VCaP (cell line): ENCODE measurements at regions not wholly inside any gene's neighbourhood (a gene's known extent, or its start where the extent isn't known, plus 50 kb on each side); places are given as distances from the start of the nearest gene placed in this dataset.
"Not testable (repeated sequence)": the region's sequence is repeated elsewhere in the genome, so short reads cannot be mapped to it uniquely, and the experiment has no call there.

ENCODE experiments used
- H3K27ac ChIP-seq: fragments of 450-650 bp; 2 replicates; pipeline ENCODE4 v1.5.1; 2017
- TF ChIP-seq, protein P1 (sequence below): fragments of 450-650 bp; conservative IDR thresholded peaks from 2 replicates; pipeline ENCODE4 v1.5.1; 2017; ENCODE audit warnings: mild to moderate bottlenecking, moderate library complexity

DNA sequence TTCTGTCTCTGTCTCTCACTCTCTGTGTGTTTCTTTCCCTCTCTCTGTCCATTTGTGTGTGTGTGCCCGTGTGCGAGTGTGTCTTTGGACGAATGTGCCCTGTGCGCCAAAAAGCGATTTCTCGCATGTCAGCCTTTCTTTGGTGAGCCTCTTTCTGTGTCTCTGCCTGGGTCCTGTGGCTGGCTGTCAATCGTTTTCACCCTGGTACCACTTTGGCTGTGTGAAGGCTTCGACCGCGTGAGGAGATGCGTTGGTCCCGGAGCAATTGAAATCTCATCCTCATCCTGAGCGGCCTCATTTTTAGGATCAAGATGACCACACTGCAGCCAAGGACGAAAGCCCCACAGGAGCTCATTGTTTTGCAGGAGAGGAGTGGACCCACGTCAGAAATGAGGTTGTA lies 288.9 kb upstream of the ZNF337 start:
- no peak overlapping the region for H3K27ac ChIP-seq
- TF ChIP-seq, protein P1, sequence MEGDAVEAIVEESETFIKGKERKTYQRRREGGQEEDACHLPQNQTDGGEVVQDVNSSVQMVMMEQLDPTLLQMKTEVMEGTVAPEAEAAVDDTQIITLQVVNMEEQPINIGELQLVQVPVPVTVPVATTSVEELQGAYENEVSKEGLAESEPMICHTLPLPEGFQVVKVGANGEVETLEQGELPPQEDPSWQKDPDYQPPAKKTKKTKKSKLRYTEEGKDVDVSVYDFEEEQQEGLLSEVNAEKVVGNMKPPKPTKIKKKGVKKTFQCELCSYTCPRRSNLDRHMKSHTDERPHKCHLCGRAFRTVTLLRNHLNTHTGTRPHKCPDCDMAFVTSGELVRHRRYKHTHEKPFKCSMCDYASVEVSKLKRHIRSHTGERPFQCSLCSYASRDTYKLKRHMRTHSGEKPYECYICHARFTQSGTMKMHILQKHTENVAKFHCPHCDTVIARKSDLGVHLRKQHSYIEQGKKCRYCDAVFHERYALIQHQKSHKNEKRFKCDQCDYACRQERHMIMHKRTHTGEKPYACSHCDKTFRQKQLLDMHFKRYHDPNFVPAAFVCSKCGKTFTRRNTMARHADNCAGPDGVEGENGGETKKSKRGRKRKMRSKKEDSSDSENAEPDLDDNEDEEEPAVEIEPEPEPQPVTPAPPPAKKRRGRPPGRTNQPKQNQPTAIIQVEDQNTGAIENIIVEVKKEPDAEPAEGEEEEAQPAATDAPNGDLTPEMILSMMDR = no peak

DNA sequence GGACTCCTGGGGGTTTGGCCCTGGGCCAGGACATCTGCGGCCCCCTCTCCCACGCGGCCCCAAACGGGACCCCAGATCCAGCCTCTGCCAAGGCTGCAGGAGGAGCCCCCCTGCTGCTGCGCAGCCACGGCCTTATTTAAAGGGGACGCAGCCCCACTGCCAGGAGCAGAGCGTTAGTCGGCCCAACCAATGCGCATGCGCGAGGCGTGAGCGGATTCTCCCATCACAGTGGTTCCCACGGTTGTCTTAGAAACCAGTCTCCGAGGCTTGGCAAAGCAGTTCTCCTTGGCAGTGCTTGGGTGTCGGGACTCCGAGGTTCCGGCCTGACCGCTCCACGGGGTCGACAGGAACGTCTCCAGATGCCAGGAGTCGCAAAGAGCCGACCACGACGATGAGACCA lies 288.3 kb upstream of the ZNF337 start:
- TF ChIP-seq, protein P1 = no peak
- H3K27ac ChIP-seq = no peak overlapping the region

DNA sequence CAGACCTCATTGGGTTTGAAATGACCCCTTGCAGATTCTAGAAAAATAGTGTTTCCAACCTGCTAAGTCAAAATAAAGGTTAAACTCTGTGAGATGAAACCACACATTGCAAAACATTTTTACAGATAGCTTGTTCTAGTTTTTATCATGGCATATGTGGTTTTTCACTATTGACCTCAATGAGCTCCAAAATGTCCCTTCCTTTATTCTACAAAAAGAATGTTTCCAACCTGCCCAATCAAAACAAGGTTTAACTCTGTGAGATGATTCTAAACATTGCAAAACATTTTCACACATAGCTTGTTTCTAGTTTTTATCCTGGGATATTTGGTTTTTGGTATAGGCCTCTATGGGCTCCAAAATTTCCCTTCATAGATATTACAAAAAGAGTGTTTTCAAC lies 286.0 kb upstream of the ZNF337 start:
- H3K27ac ChIP-seq = not testable (repeated sequence)

DNA sequence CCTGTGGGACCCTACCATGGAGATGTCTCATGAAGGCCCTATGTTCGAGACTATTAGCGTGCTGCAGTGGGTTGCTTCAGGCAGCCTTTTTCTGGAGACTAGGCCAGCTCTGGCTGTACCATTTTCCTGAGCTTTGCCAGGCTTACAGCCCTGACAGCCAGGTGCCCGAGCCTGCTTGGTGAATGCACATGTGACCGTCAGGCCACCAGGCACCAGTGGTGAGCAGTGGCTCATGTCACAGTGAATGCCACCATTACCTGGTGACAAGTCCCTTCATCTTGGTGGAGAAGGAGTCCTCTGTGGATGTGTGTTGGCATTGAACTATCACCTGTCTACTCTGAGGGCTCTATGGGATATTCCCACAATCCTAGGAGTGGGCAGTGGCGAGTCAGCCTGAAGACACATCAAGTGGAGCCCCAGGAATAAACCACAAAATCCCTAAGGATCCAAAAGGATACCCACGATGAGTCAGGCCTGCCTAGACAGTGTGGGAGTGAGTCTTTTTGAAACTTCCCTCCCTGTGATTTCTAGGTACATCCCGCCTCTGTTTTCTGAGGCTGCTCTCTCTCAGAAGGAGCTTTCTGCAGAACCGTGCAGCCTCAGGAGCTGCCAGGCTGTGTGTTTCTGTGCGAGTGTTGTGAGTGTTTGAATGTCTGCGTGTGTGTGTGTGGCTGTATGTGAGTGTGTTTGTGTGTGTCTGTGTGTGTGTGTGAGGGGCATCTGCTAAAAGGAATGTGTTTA lies 282.0 kb upstream of the ZNF337 start:
- H3K27ac ChIP-seq = not testable (repeated sequence)

DNA sequence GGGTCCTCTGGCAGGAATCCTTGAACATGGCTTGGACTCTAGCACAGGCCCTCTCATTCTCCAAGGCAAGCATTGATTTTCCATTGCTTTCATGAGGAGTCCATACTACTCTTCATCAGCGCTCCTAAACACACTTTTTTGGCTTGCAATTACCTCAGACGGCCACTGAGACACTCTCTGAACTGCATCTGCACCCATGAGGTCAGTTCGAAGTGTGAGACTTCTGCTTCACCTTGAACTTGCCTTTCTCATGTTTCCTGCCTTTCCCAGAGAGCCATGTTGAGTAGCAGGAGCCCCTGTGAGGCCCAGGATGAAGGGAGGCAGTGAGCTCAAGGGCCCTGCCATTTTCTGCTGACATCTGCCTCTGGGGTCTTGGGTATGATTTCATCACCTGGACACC lies 279.2 kb upstream of the ZNF337 start:
- not testable (repeated sequence) for H3K27ac ChIP-seq

DNA sequence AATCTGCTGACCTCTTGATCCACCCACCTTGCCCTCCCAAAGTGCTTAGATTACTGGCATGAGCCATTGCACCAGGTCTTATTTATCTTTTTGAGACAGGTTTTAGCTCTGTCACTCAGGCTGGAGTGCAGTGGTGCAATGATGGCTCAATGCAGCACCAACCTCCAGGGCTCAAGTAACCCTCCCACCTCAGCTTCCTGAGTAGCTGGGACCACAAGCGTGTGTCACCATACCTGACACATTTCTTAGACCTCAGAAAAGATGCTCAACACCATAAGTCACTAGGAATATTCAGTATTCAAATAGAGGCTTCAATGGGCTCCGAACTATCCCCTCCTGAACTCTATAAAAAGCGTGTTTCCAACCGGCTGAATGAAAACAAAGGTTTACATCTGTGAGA lies 268.6 kb upstream of the ZNF337 start:
- H3K27ac ChIP-seq = not testable (repeated sequence)

DNA sequence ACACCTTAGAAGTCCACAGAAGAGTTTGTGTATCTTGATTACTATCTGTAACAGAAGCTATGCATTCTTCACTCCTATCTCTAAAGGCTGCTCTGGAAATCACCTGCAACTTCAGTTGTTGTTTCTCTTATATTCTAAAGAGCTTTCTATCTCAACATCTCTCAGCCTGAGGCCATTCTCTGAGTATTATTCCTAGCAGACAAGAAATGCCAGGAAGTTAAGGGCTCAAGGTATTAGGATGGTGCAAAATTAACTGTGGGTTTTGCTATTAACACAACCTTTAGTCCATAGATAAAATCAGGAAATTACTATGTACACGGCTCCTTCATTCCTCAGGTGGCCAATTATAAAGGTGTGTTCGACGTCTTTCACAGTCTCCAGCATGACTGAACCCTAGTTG lies 257.2 kb upstream of the ZNF337 start:
- not testable (repeated sequence) for H3K27ac ChIP-seq

DNA sequence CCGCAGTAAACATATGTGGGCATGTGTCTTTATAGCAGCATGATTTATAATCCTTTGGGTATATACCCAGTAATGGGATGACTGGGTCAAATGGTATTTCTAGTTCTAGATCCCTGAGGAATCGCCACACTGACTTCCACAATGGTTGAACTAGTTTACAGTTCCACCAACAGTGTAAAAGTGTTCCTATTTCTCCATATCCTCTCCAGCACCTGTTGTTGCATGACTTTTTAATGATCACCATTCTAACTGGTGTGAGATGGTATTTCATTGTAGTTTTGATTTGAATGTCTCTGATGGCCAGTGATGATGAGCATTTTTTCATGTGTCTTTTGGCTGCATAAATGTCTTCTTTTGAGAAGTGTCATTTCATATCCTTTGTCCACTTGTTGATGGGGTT lies 238.6 kb upstream of the ZNF337 start:
- not testable (repeated sequence) for H3K27ac ChIP-seq

DNA sequence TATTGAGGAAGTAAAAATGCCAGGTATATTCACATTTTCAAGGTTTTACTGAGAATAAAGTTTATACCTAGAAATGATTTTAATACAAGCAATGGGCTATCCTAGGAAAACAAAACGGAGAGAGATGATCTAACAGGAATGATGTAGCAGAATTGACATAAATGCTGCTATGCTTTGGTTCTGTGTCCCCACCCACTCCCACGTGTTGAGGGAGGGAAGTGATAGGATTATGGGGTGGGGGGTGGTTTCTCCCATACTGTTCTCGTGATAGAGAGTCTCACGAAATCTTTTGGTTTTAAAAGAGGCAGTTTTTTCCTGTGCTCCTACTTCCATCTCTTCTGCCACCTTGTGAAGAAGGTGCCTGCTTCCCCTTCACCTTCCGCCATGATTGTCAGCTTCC lies 236.2 kb upstream of the ZNF337 start:
- H3K27ac ChIP-seq = not testable (repeated sequence)

DNA sequence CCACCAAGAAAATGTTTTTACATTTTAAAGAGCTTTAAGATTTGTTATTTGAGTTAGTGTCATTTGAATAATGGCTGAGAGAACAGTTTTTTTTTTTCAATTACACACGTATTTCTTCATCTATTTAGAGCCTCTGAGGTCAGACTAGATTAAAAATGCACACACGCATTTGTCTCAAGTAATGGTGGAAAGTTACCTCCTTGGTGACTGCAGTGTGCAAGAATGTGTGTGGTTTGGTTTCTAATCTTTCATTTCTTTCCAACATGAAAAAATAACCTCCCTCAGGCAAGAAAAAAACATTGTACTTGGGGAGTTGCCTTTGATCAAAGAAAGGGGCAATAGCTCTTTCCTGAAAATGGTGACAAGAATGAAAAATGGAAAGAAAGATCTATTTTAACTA lies 235.5 kb upstream of the ZNF337 start:
- H3K27ac ChIP-seq = not testable (repeated sequence)

DNA sequence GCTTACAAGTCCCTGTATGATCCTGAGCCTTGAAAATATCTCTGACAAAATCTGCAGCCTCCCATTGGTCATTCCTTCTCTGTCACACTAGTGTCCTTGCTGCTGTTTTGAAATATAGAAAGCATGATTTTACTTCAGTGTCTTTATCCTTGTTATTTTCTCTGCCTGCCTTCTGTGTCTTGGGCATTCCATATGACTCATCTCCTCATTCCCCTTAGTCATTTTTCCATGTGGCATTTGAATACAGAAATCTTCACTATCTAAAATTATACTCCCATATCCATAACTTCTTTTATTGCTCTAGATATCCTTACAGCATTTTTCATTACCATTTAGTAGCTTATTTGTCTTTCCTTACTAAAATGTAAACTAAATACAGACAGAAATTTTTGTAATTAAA lies 205.7 kb upstream of the ZNF337 start:
- H3K27ac ChIP-seq = not testable (repeated sequence)

DNA sequence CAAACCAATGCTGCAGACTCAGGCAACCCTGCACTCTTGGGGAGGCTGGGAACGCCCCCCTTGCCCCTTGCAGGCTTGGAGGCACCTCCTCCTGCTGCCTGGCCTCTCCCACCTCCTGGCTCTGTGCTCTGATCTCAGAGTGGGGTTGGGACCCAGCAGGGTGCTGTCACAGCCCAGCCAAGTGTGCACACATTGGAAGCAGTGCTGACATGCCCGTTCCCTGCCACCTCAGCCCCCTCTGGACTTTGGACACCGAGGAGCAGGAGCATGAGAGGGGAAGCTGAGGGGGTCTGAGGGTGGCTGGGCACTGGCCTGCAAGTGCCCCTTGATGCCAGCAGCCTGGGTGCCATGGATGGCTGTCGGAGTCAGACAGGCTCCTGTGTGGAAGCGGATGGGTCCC lies 202.0 kb upstream of the ZNF337 start:
- not testable (repeated sequence) for H3K27ac ChIP-seq

DNA sequence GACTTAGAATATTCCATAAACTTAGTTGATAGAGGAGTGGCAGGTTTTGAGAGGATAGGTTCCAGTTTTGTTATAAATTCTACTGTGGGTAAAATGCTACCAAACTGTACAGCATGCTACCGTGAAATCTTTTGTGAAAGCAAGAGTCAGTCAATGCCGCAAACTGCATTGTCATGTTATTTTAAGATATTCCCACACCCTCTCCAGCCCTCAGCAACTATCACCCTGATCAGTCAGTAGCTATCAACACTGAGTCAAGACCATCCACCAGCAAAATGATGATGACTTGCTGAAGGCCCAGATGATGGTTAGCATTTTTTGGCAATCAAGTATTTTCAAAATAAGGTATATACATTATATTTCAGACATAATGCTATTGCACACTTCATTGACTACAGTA lies 182.4 kb upstream of the ZNF337 start:
- not testable (repeated sequence) for H3K27ac ChIP-seq

DNA sequence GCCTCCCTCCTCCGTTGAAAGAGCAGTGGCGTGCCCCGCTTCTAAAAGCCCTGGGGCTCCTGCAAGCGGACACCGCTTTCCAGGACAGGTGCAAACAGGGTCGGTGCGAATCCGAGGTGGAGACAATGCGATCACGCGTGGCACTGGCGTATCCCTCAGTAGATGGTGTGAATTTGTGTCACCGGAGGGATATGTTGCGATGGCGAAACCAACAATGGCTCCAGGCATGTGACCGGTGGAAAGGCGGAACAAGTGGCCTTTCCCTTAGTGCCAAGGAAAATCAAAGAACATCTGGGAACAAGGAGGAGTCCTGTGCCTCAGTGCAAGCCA lies 172.0 kb upstream of the ZNF337 start:
- not testable (repeated sequence) for H3K27ac ChIP-seq

DNA sequence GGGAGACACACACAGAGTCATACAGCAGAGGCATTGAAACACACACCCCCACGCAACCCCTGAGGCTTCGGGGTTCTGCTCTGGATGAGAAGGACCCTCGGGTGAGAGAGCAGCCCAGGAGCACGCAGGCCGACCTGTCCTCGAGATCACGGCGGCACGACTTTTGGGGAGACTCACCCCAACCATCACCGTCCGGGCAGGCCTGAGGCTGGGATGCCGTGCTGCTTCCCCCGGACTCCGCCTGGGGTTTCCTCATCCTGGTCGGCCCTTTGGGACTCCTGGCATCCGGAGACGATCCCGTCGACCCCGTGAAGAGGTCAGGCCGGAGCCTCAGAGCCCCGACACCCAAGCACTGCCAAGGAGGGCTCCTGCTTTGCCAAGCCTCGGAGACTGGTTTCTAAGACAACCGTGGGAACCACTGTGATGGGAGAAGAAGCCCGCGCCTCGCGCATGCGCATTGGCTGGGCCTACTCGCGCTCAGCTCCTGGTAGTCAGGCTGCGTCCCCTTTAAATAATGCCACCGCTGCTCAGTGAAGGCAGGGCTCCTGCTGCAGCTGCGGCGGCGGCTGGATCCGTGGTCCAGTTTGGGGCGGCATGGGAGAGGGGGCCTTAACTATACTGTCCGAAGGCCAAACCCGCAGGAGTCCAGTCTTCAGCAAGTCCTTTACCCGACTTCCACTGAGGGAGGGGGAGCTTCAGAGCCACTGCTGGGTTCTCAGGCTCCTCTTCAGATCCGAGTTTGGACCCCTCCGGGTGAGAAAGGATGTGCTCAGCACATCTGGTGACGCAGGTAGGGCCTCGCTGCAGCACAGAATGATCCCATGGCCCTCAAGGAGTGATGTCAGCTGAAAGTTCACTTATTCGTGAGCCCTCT lies 171.4 kb upstream of the ZNF337 start:
- TF ChIP-seq, protein P1 = no peak
- H3K27ac ChIP-seq = no peak overlapping the region

DNA sequence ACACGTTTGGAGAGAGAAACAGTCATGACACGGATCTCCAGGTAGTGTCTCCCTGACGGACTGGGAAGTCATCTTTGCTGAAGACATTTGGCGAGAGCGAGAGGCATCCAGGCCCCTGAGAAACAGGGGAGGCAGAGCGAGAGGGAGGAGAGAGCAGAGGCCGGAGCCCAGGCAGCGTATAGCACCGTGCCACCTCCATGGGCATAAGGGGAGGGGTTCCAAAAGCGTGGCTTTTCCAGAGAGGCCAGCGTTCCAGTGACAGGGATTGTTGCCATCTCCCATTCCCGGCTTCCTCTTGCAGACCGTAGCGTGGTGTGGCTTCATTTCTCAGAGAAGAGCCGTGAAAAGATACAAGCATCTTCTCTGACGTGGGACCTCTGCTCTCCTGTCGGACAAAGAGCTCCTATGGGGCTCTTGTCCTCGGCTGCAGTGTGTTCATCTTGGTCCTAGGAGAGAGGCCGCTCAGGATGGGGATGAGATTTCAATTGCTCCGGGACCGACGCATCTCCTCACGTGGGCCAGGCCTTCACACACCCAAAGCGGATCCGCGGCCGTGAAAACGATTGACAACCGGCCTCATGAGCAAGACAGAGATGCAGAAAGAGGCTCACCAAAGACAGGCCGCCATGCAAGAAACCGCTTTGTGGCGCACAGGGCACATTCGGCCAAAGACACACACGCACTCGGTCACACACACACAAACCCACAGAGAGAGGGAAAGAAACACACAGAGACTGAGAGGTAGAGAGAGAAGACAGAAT lies 170.5 kb upstream of the ZNF337 start:
- not testable (repeated sequence) for H3K27ac ChIP-seq
